Uterus (tissue), 3 donors: ENCODE measurements at regions not wholly inside any gene's neighbourhood (a gene's known extent, or its start where the extent isn't known, plus 50 kb on each side); places are given as distances from the start of the nearest gene placed in this dataset.

ENCODE experiments used
- DNase-seq, 2 donors: peaks; one replicate each; pipeline ENCODE4 v3.0.0-alpha.2; 2019 to 2020
- H3K27ac ChIP-seq, 2 donors: fragments of 200-600 bp; sonication (generic); 1 replicate in 1 of 2; 2 replicates in 1 of 2; pipeline ENCODE4 v1.5.1; 2016 to 2018
- H3K27me3 ChIP-seq, 2 donors: fragments of 200-600 bp; sonication (generic); one replicate each; pipeline ENCODE4 v1.5.1; 2018 to 2019; ENCODE audit warnings: control low read depth in 1 of 2
- H3K36me3 ChIP-seq, 2 donors: fragments of 200-600 bp; sonication (generic); one replicate each; pipeline ENCODE4 v1.5.1; 2019; ENCODE audit warnings: control low read depth in 1 of 2
- H3K4me1 ChIP-seq, 2 donors: fragments of 200-600 bp; sonication (generic); one replicate each; pipeline ENCODE4 v1.5.1; 2018 to 2019; ENCODE audit warnings: control low read depth in 1 of 2
- H3K4me3 ChIP-seq, 2 donors: fragments of 200-600 bp; sonication (generic); 1 replicate in 1 of 2; 2 replicates in 1 of 2; pipeline ENCODE4 v1.5.1; 2018 to 2019; ENCODE audit warnings: mild to moderate bottlenecking in 1 of 2
- H3K9me3 ChIP-seq, 2 donors: fragments of 200-600 bp; sonication (generic); one replicate each; pipeline ENCODE4 v1.5.1; 2019; ENCODE audit warnings: control low read depth in 1 of 2
- CTCF ChIP-seq, 4 experiments: fragments of 200-600 bp in 2 of 4; fragments of 450-650 bp in 2 of 4; sonication (generic) in 2 of 4; IDR thresholded peaks; one replicate each; pipeline ENCODE4 v1.5.1; 2016 to 2019; ENCODE audit warnings: antibody characterized with exemption in 4 of 4, mild to moderate bottlenecking in 2 of 4, moderate library complexity in 1 of 4
- POLR2A ChIP-seq, 2 donors: fragments of 450-650 bp; IDR thresholded peaks; one replicate each; pipeline ENCODE4 v1.6.1; 2016; ENCODE audit warnings: antibody characterized with exemption in 2 of 2, mild to moderate bottlenecking in 1 of 2, moderate library complexity in 1 of 2
- intact Hi-C: fragments of 100-400 bp; cut with DNase I; formaldehyde crosslinking; loops from one replicate; pipeline ENCODE4 v1.15.1; 2023; ENCODE audit warnings: low total_unique reads
- donor health status: DM: yes; HTN: yes; CAD: no.

GRCh38 chr11:121775276-121775675, 322.5 kb upstream of the SORL1-AS1 start:
- H3K36me3 ChIP-seq, result no peaks in the 10 kb centered on the region
- intact Hi-C loops, result no loop called here
- H3K4me3 ChIP-seq, result no peak overlapping the region
- DNase-seq, result no peak
- peaks cover 0 to 4% of the 10 kb centered on the region in 2 donors for H3K4me1 ChIP-seq
- no peaks in the 10 kb centered on the region for H3K27me3 ChIP-seq
- no peak for TF ChIP-seq POLR2A (IDR thresholded peaks at IDR 0.05)
- TF ChIP-seq CTCF (IDR thresholded peaks at IDR 0.05), result no peak
- H3K27ac ChIP-seq, result no peak overlapping the region
- H3K9me3 ChIP-seq, result no peaks in the 10 kb centered on the region

GRCh38 chr11:121773076-121773475, 320.3 kb upstream of the SORL1-AS1 start:
- Histone ChIP-seq H3K27me3 (no peaks in the 10 kb centered on the region), H3K27ac (no peak overlapping the region), H3K9me3 (no peaks in the 10 kb centered on the region), H3K4me3 (no peak overlapping the region), H3K4me1 (peaks cover 0 to 4% of the 10 kb centered on the region in 2 donors), H3K36me3 (no peaks in the 10 kb centered on the region)
- no peak for DNase-seq
- intact Hi-C loops, result no loop called here
- TF ChIP-seq CTCF (IDR thresholded peaks at IDR 0.05) (no peak), POLR2A (IDR thresholded peaks at IDR 0.05) (no peak)

- TF ChIP-seq POLR2A (IDR thresholded peaks at IDR 0.05) (no peak), CTCF (IDR thresholded peaks at IDR 0.05) (no peak)
- Histone ChIP-seq H3K27ac (no peak overlapping the region), H3K4me3 (no peak overlapping the region), H3K27me3 (no peaks in the 10 kb centered on the region), H3K4me1 (no peaks in the 10 kb centered on the region), H3K9me3 (no peaks in the 10 kb centered on the region), H3K36me3 (no peaks in the 10 kb centered on the region)
- no peak for DNase-seq
- intact Hi-C loops, result no loop called here
These were observed 318.3 kb upstream of the SORL1-AS1 start for GRCh38 chr11:121770939-121771595.

DNA sequence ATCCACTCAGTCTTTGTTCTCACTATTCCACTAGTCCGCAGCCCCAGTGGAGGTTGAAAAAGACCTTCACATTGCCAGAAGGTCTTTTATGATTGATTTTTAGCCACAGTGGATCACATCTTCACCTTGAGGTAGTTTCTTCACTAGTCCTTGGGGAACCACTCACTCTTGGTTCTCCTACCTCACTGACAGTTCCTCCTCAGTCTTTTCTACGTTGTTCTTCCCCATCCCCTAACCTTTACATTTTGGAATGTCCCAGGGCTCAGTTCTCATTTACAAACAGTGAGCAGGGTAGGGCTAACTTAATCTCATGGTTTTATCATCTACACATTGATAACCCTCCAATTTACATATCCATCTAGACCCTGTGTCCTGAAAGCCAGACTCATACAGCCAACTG, 316.4 kb upstream of the SORL1-AS1 start:
- no peak for TF ChIP-seq POLR2A (IDR thresholded peaks at IDR 0.05)
- TF ChIP-seq CTCF (IDR thresholded peaks at IDR 0.05), result no peak
- intact Hi-C loops, result no loop called here
- Histone ChIP-seq H3K27ac (no peak overlapping the region), H3K4me3 (no peak overlapping the region), H3K4me1 (no peaks in the 10 kb centered on the region), H3K9me3 (no peaks in the 10 kb centered on the region), H3K36me3 (no peaks in the 10 kb centered on the region), H3K27me3 (no peaks in the 10 kb centered on the region)
- DNase-seq, result no peak

DNA sequence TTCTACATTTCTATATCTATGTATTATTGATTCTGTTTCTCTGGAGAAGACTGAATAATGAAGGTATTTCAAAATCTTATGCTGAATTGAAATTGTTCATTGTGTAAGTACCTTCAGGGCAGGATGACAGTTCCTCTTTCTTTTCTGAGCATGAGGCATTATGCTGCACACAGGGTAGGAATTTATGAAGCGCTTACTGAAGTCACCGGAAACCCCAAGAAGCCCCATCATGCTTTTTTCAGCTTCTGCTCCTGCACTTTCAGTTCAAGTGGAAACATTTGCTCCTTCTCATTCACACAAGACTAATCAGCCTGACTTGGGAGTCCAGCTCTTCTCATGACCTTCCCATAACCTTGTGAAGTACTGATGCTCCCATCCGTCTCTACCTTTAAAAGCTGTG, 314.7 kb upstream of the SORL1-AS1 start:
- H3K4me1 ChIP-seq, result no peaks in the 10 kb centered on the region
- H3K27me3 ChIP-seq, result no peaks in the 10 kb centered on the region
- intact Hi-C loops, result no loop called here
- H3K4me3 ChIP-seq, result no peak overlapping the region
- DNase-seq, result no peak
- no peaks in the 10 kb centered on the region for H3K9me3 ChIP-seq
- no peaks in the 10 kb centered on the region for H3K36me3 ChIP-seq
- TF ChIP-seq CTCF (IDR thresholded peaks at IDR 0.05), result no peak
- TF ChIP-seq POLR2A (IDR thresholded peaks at IDR 0.05), result no peak
- no peak overlapping the region for H3K27ac ChIP-seq
